Caco-2 (cell line): ENCODE measurements at regions not wholly inside any gene's neighbourhood (a gene's known extent, or its start where the extent isn't known, plus 50 kb on each side); places are given as distances from the start of the nearest gene placed in this dataset.

Experiments used
- BruUV-seq: library from RNA; stranded (reverse); fragments of 400-500 nt; replicated peaks from 2 replicates; lab custom pipeline; 2021; lab: Mats Ljungman, UMichigan
- CTCF ChIA-PET: fragments of 300-600 bp; sonication (Branson Sonifier 250); formaldehyde crosslinking; loops from one replicate; lab custom pipeline; 2022; ENCODE audit warnings: antibody characterized with exemption; lab: Charles Lee
- POLR2A ChIA-PET: fragments of 300-600 bp; sonication (Branson Sonifier 250); formaldehyde crosslinking; loops from one replicate; lab custom pipeline; 2022; ENCODE audit warnings: antibody characterized with exemption; lab: Charles Lee
- DNase-seq, 2 experiments: peaks; one replicate each; pipeline versions ENCODE4 v3.0.0 to v3.0.0-alpha.2; 2020 to 2022
- H3K27me3 ChIP-seq: replicated peaks from 2 replicates; pipeline ENCODE4 v1.6.0; 2011; ENCODE audit warnings: low read length; ENCODE audit not compliant: control insufficient read depth, insufficient read depth
- H3K36me3 ChIP-seq: 2 replicates; pipeline ENCODE4 v1.5.1; 2011; ENCODE audit warnings: low read length; ENCODE audit not compliant: control insufficient read depth, insufficient read depth
- H3K4me1 ChIP-seq: fragments of 250-450 bp; sonication (Bioruptor Pico); 2 replicates; pipeline ENCODE4 v1.5.1; 2020; ENCODE audit warnings: mild to moderate bottlenecking
- H3K4me3 ChIP-seq: 2 replicates; pipeline ENCODE4 v1.5.1; 2011; ENCODE audit warnings: low read depth, mild to moderate bottlenecking, control low read depth, low read length
- H3K9me3 ChIP-seq: fragments of 250-450 bp; sonication (Bioruptor Pico); 2 replicates; pipeline ENCODE4 v1.5.1; 2020; ENCODE audit warnings: mild to moderate bottlenecking, moderate library complexity
- H3K27ac Mint-ChIP-seq: one replicate; pipeline ENCODE4 v1.8.0; 2022; ENCODE audit warnings: mixed read lengths; ENCODE audit not compliant: unreplicated experiment
- H3K27me3 Mint-ChIP-seq: one replicate; pipeline ENCODE4 v1.8.0; 2022; ENCODE audit warnings: mixed read lengths; ENCODE audit not compliant: insufficient read depth, unreplicated experiment
- H3K36me3 Mint-ChIP-seq: one replicate; pipeline ENCODE4 v1.8.0; 2022; ENCODE audit warnings: mild to moderate bottlenecking, mixed read lengths; ENCODE audit not compliant: insufficient read depth, unreplicated experiment
- H3K4me1 Mint-ChIP-seq: one replicate; pipeline ENCODE4 v1.8.0; 2022; ENCODE audit warnings: low read depth, mixed read lengths; ENCODE audit not compliant: unreplicated experiment
- H3K4me3 Mint-ChIP-seq: one replicate; pipeline ENCODE4 v1.8.0; 2022; ENCODE audit warnings: mild to moderate bottlenecking, moderate library complexity, mixed read lengths; ENCODE audit not compliant: unreplicated experiment
- H3K9me3 Mint-ChIP-seq: one replicate; pipeline ENCODE4 v1.8.0; 2022; ENCODE audit warnings: mixed read lengths; ENCODE audit not compliant: unreplicated experiment
- intact Hi-C: fragments of 100-400 bp; cut with micrococcal nuclease; formaldehyde crosslinking; loops from one replicate; pipeline ENCODE4 v1.10.0; 2022; ENCODE audit not compliant: unreplicated experiment
- TF ChIP-seq, protein P1 (sequence below), 2 experiments: fragments of 200-600 bp in 1 of 2; IDR thresholded peaks; 1 replicate in 1 of 2; 2 replicates in 1 of 2; pipeline versions ENCODE4 v1.5.1 to v1.8.0; 2011 to 2022; ENCODE audit warnings: antibody characterized with exemption in 1 of 2, control low read depth in 1 of 2, inconsistent platforms in 1 of 2, low read depth in 1 of 2, low read length in 1 of 2, mild to moderate bottlenecking in 1 of 2, moderate library complexity in 1 of 2; ENCODE audit not compliant: insufficient read depth in 1 of 2, severe bottlenecking in 1 of 2, unreplicated experiment in 1 of 2

DNA sequence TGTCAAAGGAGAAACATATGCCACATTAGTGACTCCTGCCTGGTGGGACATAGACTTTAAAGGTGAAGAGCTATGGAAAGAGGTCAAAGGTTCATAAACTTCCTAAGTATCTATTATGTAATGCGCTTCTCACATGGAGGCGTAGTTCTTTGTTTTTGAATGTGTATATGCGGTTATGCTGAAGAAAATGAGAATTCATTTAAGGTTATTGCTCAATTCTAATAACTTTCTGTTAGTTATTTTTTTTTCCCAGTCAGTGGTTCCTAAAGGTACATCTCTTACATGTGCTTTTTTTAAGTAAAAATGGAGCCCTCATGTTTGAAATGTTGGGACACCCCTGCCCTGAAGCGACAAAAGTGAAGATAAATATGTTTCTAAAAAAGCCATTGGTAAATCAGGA is 156.2 kb downstream of the SPATA31D1 start:
- Histone ChIP-seq H3K4me3 (no peak overlapping the region), H3K36me3 (no peaks in the 10 kb centered on the region), H3K27me3 (no peaks in the 10 kb centered on the region), H3K4me1 (no peaks in the 10 kb centered on the region), H3K9me3 (no peaks in the 10 kb centered on the region)
- H3K9me3 Mint-ChIP-seq = no peaks in the 10 kb centered on the region
- peaks cover 4% of the 10 kb centered on the region for H3K27me3 Mint-ChIP-seq
- ChIA-PET CTCF (no interaction called here), POLR2A (no interaction called here)
- no peak overlapping the region for H3K4me3 Mint-ChIP-seq
- no peak overlapping the region for H3K27ac Mint-ChIP-seq
- H3K4me1 Mint-ChIP-seq = no peaks in the 10 kb centered on the region
- no peak for DNase-seq
- TF ChIP-seq, protein P1, sequence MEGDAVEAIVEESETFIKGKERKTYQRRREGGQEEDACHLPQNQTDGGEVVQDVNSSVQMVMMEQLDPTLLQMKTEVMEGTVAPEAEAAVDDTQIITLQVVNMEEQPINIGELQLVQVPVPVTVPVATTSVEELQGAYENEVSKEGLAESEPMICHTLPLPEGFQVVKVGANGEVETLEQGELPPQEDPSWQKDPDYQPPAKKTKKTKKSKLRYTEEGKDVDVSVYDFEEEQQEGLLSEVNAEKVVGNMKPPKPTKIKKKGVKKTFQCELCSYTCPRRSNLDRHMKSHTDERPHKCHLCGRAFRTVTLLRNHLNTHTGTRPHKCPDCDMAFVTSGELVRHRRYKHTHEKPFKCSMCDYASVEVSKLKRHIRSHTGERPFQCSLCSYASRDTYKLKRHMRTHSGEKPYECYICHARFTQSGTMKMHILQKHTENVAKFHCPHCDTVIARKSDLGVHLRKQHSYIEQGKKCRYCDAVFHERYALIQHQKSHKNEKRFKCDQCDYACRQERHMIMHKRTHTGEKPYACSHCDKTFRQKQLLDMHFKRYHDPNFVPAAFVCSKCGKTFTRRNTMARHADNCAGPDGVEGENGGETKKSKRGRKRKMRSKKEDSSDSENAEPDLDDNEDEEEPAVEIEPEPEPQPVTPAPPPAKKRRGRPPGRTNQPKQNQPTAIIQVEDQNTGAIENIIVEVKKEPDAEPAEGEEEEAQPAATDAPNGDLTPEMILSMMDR (IDR thresholded peaks at IDR 0.05; ENCODE audit: insufficient read depth in 1 of 2, low read depth in 1 of 2, low read length in 1 of 2, severe bottlenecking in 1 of 2, unreplicated experiment in 1 of 2) = no peak
- no TSS peak for BruUV-seq
- intact Hi-C loops = no loop called here
- no peaks in the 10 kb centered on the region for H3K36me3 Mint-ChIP-seq

DNA sequence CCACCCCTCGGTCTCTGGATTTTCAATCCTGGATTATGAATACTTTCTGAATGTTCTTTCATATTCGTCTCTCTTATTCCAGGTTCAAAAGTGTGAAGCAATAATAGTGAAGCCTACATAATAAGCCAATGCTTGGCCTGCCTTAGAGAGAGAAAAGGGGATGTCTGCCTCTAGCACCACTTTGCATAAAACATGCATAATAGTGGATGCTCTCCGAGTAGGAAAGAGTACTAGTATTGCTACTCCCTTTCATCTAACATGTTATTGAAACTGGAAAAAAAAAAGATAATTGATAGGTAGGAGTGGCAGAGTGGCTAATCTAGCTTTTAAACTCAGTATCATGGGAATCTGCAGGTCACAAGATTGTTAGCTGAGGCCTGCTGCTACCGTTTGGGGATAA is 158.1 kb downstream of the SPATA31D1 start:
- Mint-ChIP-seq H3K4me3 (no peak overlapping the region), H3K9me3 (no peaks in the 10 kb centered on the region), H3K27ac (no peak overlapping the region), H3K27me3 (peaks cover 4% of the 10 kb centered on the region), H3K4me1 (no peaks in the 10 kb centered on the region), H3K36me3 (no peaks in the 10 kb centered on the region)
- Histone ChIP-seq H3K4me1 (no peaks in the 10 kb centered on the region), H3K4me3 (no peak overlapping the region), H3K9me3 (no peaks in the 10 kb centered on the region), H3K36me3 (no peaks in the 10 kb centered on the region), H3K27me3 (no peaks in the 10 kb centered on the region)
- TF ChIP-seq, protein P1 (IDR thresholded peaks at IDR 0.05; ENCODE audit: insufficient read depth in 1 of 2, low read depth in 1 of 2, low read length in 1 of 2, severe bottlenecking in 1 of 2, unreplicated experiment in 1 of 2) = no peak
- no peak for DNase-seq
- ChIA-PET CTCF (no interaction called here), POLR2A (no interaction called here)
- intact Hi-C loops = no loop called here
- no TSS peak for BruUV-seq

DNA sequence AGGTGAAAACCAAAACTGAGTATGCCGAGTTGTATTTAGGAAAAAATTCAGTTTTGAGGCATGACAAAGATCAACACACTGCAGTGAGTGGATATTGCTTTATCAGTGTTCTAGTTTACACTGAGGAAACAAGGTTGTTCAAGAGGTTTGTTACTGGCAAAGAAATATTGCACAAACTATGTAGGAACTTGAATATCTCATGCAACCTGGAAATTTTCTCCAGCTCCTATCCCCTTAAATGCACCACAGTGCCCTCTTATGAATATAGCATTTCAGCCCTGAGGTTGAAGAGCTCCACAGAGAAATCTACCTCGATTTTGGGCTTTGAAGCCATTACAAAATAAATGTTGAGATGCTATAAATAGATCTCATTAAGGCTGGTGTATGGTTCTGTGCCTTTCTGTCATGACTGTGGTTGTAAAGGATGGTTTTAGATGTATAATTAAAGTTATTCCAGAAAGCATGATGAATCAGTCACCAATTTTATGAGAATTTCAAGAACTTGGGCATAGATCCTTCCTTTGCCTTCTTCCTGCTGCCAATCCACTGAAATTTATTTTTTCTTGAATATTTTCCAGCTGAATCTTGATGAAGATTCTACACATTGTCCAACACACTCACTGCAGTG is 159.3 kb downstream of the SPATA31D1 start:
- H3K36me3 Mint-ChIP-seq = no peaks in the 10 kb centered on the region
- DNase-seq = no peak
- TF ChIP-seq, protein P1 (IDR thresholded peaks at IDR 0.05; ENCODE audit: insufficient read depth in 1 of 2, low read depth in 1 of 2, low read length in 1 of 2, severe bottlenecking in 1 of 2, unreplicated experiment in 1 of 2) = no peak
- no TSS peak for BruUV-seq
- Histone ChIP-seq H3K27me3 (no peaks in the 10 kb centered on the region), H3K9me3 (no peaks in the 10 kb centered on the region), H3K36me3 (no peaks in the 10 kb centered on the region), H3K4me1 (no peaks in the 10 kb centered on the region), H3K4me3 (no peak overlapping the region)
- no peak overlapping the region for H3K4me3 Mint-ChIP-seq
- H3K27ac Mint-ChIP-seq = no peak overlapping the region
- ChIA-PET CTCF (no interaction called here), POLR2A (no interaction called here)
- intact Hi-C loops = no loop called here
- H3K27me3 Mint-ChIP-seq = peaks cover 4% of the 10 kb centered on the region
- H3K9me3 Mint-ChIP-seq = no peaks in the 10 kb centered on the region
- no peaks in the 10 kb centered on the region for H3K4me1 Mint-ChIP-seq
